T-helper 9 cell (primary cell): ENCODE measurements at regions not wholly inside any gene's neighbourhood (a gene's known extent, or its start where the extent isn't known, plus 50 kb on each side); places are given as distances from the start of the nearest gene placed in this dataset.
A peak's percentile ranks its signal among the peaks of the same experiment; 100 is the strongest.

Experiments used
- DNase-seq: peaks from one replicate; pipeline ENCODE4 v3.0.0-alpha.2; 2020

GRCh38 chr5:73395256-73395655 is 53.3 kb downstream of the FOXD1 start:
- no peak for DNase-seq

DNA sequence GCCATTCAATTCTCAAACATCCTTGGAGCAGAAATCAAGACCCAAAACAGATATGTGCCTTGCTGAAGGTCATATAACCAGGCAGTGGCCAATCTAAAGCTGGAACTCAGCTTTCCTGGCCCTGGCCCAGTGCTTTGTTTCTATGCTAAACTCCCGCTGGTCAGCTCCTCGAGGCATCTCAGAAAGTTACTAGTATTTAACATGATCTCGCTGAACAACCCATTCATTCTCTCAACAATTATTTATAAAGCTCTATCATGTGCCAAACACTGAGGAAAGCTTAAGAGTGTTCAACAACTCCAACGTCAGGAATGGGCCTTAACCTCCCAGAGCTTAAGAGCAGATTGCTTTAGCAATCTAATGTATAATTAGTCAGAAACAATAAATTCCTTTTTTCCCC is 54.0 kb downstream of the FOXD1 start:
- DNase-seq: no peak

DNA sequence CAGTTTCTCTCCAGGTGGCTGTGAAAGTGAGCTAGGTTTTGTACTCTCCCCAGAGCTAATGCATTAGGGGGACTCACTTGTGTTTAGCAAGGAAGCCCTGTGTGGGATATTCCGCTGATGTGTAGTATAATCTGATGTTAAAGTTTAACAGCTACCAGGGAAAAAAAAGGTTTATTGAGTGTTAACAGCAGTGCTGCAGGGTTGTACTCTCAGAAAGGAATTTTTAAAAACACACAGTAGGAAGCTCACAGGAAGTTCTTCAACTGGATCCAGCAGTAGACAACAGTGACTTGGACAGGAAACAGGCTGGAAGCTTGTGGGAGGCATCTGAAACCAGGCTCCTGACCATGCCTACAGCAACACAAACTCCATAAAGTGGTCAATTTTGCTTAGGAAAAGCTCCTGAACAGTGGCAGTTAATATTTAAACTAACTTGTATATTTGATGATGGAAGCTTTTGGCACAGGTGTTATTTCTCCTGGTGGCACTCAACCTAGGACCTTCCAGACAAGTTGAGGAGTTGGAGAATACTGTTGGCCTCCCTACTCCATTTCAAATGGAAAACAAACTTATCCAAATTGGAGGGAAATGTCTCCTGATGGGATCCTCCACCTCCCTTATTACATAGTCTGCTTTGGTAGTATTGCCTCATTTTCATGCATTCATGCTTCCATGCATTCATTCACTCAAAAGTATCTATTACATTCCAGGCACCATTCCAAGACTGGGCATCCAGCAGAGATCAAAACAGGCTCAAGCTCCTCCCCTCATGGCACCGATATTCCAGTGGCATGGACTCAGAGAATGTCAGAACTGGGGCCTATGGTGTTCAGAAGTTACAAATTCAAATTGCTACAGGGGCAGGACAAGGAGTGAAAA is 54.7 kb downstream of the FOXD1 start:
- no peak for DNase-seq

GRCh38 chr5:73392775-73393174 is 55.8 kb downstream of the FOXD1 start:
- DNase-seq: no peak

GRCh38 chr5:73391441-73391881 is 57.1 kb downstream of the FOXD1 start:
- DNase-seq: no peak

GRCh38 chr5:73390972-73391371 is 57.6 kb downstream of the FOXD1 start:
- no peak for DNase-seq

- no peak for DNase-seq
Observed at GRCh38 chr5:73388740-73389139, 59.8 kb downstream of the FOXD1 start.

GRCh38 chr5:73388306-73388684 is 60.3 kb downstream of the FOXD1 start:
- no peak for DNase-seq

DNA sequence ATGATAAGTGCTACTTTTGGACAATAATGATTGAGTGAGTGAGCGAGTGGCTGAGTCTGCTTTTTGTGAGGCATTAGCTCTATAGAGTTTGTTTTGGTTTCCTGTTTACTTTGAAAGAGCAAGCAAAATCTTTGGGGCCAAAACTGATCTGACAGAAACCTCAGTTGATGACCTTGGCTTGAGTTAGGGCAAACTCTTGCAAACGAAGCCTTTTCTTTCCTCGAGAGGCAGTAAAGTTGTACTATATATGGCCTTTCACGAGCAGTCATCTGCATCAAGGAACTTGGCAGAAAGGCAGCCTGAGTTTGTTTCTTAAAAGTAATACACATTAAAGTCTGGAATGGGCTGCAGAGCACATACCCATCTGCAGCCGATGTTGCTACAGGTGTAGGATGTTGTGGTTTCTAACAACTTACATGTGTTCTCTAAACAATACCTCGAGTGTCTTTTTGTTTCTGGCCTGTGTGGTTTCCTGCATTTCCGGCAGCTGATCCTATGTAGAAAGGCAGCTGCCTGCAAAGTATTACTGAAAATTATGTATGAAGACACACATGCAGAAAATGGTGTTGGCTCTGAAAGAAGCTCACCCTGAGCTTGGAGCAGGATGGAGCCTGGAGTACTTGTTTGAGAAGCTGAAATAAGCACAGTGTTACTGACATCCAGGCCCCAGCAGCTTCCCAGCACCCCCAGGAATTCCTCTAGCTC is 60.8 kb downstream of the FOXD1 start:
- DNase-seq: peak; percentile 47

DNA sequence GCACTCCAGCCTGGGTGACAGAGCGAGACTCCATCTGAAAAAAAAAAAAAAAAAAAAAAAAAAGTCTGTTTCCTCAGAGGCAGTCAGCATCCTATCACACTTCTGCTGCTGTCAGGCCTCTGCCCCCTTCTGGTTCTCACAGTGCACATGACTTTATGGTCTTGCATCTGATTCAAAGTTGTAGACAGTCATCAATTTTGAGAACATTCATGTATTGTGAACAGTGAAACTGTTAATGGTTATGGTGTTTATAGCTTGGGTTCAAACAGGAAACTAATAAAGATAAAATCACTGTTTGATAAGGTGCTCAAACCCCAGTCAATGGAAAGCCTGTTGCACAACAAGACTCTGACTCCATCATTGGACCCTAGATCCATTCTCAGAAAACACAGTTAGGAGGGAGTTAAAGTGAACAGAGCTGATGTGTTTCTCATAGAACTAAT is 61.4 kb downstream of the FOXD1 start:
- DNase-seq: no peak

DNA sequence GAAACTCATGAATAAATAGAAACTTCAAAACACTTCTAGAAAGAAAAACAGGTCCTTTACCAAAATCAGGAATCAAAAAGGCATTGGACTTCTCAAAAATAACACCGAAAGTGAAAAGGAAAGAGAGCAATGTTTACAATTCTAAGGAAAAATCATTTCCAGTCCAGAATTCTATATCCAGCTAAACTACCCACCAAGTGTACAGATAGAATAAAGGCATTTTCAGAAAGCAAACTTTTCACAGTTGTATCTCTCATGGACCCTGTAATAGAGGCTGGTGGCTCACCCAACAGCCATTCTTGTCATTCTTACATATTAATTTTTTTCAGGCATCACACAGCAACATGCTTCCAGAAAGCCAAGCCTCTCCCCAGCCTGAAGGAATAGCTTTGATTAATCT is 63.7 kb downstream of the FOXD1 start:
- DNase-seq: no peak

GRCh38 chr5:73382401-73382740 is 66.2 kb downstream of the FOXD1 start:
- no peak for DNase-seq

DNA sequence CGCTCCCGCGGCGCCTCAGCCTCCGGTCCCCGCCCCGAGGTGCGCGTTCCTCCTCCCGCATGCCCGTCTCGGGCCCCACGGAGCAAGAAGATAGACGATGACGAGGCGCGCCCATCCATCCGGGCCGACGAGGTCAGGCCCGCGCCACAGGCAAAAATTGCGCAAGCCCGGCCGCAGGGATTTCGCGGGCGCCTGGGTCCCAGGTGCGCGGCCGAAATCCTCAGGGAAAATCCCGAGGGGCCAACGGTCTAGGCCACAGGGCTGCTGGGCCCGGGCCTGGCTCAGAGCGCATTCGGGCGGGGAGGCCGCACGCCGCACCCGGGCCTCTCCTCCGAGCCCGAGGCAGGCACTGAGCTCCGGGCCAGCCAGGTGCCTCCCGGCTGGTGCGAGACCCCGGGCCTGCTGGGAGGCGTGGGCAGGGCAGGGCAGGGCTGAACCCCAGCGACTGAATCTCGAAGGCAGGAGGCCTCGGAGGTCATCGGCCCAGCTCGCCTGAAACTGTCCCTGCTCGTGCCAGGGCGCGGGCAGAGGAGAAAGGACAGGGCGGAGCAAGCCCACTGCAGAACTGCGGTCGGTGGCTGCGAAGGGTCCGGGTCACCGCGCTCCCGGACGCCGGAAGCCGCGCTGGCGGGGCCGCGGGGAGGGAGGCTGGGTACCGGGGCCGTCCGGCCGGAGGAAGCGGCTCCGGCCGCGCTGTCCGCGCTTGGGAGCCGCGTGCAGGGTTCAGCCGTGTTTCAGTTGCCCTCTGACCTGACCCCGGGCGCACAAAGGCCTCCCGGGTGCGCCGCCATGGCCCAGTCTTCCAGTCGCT is 66.8 kb downstream of the FOXD1 start:
- DNase-seq: no peak

DNA sequence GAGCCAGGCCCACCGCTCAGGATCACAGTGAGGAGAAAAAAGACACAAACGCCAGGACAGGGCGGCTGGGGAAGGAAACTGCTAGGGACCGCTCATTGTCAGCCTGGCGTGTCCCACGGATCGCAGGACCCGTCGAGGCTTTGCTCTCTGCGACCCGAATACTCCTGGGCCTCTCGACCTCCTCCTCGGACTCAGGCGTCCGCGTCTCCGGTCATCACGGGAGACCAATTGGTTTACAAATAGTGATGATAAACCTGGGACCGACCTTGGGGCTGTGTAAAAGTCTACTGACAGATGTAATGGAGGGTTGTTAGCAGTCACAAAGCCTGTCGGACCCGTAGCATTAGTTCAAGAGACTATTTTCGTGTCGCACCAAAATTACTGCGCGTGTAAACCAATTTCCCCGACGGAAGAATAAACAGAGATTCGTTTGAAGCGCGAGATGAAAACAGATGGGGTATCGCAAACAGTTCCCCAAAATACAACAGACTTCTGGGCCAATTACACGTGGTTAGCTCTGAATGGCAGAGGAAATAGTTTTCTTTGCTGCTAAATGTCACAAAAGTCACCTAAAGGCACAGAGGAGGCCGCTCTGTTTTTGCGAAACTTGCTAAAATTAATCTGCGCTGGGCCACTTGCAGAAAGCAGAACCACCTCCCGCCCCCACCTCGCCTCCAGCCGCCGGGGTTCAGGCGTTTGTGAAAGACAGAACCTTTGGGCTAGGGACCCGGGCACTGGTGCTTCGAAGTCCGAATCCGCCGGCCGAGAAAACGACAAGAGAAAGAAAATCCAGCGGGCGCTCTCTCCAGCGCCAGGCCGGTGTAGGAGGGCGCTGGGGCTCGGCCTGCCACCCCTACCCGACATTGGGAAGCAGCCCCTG is 67.6 kb downstream of the FOXD1 start:
- DNase-seq: no peak

- no peak for DNase-seq
Observed at GRCh38 chr5:73380041-73380440, 68.5 kb downstream of the FOXD1 start.

DNA sequence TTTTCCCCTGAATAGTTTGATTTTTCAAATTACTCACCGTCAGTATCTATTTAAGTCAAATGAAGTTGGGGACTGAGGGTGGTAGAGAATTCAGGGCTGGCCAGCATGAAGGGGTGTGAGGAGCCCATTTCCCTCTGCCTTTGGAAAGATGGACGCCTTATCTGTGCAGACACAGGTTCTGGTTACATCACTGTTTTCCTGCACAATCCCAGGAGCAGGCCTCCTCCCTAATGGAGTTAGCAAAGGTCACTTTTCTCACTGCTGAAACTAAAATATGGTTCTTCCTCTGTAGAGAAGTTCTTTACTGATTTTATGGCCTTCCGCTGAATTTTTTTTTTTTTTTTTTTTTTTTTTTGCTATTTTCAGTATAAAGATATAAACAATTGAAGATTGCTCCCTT is 69.1 kb downstream of the FOXD1 start:
- DNase-seq: no peak

DNA sequence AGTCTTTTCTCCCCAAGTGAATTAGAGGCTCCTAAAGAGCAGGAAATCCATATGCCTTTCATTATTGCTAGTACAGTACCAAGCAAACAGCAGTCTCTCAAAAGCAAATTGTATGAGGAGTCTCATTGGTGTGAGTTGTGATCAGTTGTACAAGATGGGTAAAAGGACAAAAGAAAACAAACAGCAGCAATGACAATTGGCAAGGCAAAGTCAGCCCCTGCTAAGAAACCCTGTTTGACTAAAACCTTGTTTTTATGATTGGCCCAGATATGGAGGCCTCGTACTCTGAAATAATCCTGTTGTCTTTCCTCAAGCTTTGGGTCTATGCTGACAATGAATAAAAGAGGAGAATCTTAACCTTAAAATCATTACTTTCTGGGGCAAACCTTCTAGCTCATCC is 69.8 kb downstream of the FOXD1 start:
- DNase-seq: no peak

DNA sequence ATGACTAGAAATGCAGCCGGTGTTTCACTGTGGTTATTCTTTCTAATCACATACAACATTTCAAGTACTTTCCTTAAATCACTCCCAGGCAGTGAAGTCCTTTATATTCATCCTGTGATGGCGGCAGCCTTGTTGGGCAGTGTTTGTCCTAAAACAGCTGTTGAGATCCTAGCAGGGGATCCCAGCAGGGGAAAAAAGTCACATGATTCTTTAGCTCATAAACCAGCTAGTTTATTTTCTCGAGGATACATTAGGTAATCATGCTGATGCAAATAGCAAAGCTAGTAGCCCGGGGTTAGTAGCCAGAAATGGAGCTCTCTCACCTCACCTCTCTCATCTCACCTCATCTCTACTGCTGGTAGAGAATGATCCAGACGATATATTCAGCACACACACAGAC is 70.5 kb downstream of the FOXD1 start:
- DNase-seq: no peak

- DNase-seq: no peak
Observed at GRCh38 chr5:73376618-73377170, 71.9 kb downstream of the FOXD1 start.

DNA sequence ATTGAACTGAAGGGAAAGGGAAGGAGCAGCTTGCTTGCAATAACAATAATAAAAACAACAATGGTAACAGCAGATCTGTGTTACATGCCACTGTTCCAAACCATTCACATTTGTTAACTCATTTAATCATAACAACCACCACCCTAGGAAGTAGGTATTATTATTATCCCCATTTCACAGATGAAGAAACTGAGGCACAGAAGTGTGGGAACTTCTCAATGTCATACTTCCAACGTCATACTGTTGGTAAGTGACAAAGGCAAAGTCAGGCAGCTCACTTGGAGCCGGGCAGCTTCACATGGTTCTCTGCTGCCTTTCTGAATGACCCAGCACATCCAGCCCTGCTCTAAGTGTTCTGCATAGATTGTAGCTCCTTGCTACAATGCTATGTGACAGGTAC is 72.6 kb downstream of the FOXD1 start:
- no peak for DNase-seq

- no peak for DNase-seq
Observed at GRCh38 chr5:73375191-73375545, 73.4 kb downstream of the FOXD1 start.

DNA sequence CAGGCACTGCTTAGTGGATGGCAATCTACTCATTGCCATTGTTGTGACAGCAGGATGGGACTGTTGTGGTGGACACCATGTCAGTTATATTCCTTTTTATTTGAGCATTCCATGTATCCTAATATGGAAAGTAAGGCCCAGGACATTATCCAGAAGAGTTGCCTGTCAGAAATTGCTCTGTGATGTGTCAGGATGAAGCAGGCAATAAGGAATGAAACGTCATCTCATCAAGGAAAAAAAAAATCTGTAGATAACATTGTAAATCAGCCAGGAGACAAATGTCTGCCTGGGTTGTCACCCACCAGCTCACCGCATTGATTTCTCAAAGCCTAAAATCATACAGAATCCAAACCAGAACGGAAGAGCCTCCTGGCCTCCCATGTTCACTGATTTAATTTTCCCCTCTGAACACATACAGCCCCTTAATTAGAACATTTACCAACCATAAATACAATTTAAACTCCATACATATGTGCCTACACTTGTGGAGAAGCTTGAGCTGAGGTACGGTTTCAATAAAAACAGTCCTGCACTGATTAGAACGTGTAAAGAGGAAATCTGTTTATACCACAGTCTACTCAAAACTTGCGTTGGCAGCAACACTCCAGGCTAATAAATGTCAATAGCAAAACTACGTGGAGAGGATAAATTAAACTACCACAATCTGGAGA is 73.9 kb downstream of the FOXD1 start:
- DNase-seq: no peak
